HG03439 (cell line): ENCODE measurements at regions not wholly inside any gene's neighbourhood (a gene's known extent, or its start where the extent isn't known, plus 50 kb on each side); places are given as distances from the start of the nearest gene placed in this dataset.

ENCODE experiments used
- ATAC-seq: cut with Tn5 transposase; IDR thresholded peaks from one replicate; pipeline ENCODE4 v1.9.1; 2021; ENCODE audit warnings: mild to moderate bottlenecking, moderate library complexity; ENCODE audit not compliant: unreplicated experiment

DNA sequence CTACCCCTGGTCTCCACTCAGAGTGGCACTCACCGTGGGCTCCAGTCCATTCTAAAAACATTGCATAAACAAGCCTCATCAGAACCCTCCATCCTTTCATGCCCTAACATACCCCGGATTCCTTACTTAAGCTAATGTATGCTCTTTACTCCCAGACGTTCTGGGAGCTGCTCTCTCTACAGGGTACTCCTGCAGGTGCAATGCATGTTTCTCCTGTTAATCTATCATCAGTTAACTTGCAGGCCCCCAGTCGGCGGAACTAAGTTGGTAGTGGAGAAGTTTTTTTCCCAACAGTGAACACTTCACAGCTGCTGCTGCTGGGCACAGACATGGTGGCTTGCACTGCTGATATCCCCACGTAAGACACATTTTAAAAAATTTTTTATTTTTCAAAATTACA, 161.6 kb upstream of the FAT1 start:
- no peak for ATAC-seq

DNA sequence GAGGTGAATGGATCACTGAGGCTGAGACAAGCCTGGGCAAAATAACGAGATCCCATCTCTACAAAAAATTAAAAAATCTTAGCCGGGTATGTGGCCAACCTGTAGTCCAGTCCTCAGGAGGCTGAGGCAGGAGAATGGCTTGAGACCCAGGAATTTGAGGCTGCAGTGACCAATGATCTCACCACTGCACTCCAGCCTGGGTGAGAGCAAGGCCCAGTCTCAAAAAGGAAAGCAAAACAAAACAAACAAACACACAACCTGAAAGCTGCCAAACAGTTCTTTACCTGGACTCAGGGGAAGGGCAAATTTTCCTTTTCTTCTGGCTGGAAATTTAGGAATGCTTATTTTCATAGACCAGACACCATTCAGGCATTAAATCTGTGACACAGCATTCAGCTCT, 163.1 kb upstream of the FAT1 start:
- no peak for ATAC-seq

- no peak for ATAC-seq
These were observed 163.6 kb upstream of the FAT1 start for GRCh38 chr4:186887291-186887700.

DNA sequence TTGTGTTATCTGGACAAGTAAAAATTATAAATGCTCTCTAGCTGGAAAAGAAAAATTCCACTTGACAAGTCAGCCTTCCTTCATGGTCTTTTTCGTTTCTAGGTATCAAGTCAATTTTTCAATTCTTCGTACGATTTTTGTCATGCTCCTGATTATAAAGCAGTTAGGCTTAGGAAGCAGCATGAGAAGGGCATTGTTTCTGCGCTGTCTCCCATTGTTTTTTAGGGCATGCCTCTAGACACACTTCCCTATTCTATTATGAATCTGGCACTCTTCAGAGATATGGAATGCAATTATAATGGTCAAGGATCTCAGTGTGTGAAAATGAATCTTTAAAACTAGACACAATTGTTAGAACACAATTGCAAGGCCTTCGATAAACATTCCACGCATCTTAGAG, 164.1 kb upstream of the FAT1 start:
- ATAC-seq = no peak

- ATAC-seq = no peak
These were observed 166.4 kb upstream of the FAT1 start for GRCh38 chr4:186889876-186890643.

DNA sequence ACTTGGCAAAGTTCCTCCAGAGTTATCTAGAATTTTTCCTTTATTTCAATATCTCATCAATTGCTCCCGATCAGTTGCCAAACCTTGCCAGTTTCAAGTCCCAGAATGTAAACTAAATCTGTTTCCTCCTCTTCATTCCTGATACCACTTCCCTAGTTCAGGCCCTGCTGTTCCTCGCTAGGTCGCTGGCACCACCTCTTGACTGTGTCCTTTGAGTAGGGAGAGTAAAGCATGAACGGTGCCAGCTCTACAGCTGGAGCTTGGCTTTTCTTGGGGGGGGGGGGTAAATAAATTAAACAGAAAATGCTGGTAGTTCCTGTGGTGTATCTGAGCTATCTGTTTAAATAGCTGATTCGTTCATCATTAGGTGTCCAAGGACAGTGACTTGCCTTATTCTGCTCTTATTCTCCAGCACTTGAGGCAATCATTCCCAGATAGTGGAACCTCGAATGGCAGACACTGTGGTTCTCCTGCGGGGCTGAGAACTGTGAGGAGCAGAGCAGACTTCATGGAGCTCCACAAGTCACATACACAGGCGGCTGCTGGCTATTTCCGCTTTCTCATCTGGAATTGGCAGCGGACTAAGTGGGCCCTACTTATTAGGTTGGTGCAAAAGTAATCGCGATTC, 168.3 kb upstream of the FAT1 start:
- ATAC-seq = no peak

DNA sequence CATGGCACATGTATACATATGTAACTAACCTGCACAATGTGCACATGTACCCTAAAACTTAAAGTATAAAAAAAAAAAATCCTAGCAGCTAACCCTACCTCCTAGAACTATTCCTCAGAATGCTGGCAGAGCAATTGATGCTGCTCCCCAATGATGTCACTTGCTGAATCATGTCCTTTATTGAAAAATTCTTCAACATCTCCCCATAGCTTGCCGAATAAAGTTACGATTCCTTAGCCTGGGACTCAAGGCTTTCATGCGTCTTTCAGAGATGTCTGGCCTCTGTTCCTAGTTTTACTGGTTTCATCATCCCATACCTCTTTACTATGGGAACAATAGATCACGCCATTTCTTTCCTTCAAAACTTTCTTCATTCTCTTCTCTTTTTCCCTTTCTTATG, 174.7 kb upstream of the FAT1 start:
- no peak for ATAC-seq

- no peak for ATAC-seq
These were observed 176.7 kb upstream of the FAT1 start for GRCh38 chr4:186900232-186900900.

- no peak for ATAC-seq
These were observed 177.3 kb upstream of the FAT1 start for GRCh38 chr4:186900984-186901383.

DNA sequence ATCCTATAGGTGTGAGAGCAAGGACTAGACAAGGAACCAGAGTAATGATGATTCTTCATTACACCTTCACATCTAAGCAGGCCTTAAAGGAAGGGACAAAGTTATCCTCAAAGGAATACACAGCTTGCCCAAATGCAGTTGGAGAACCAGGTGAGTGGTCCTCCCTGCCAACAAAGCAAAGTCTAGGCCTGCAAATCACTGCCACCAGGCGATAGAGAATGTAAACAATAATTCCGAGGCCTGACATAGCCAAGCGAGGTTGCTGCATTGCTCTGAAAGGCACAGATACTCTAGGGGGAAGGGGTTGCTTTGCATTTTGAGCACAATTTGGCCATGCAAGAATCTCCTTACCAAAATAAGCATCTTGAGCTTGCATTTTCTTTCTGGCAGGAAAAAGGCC, 178.2 kb upstream of the FAT1 start:
- no peak for ATAC-seq

DNA sequence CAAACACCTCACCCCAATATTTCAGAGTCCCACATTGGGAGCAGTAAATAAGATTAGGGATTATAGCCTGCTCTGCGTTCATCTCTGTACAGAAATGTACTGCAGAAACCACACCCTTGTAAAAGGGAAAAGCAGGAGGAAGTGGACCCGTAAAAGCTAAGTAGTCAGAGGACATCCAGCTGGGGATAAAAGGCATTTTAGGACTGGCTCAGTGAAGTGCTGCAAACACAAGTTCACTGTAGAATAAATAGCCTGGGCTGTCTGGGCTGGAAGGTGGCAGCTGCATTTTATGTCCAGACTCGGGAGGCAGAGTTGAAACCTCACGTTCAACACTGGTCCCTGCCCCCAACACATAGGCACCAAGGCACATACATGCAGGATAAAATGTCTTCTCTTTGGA, 178.7 kb upstream of the FAT1 start:
- ATAC-seq = no peak

- ATAC-seq = no peak
These were observed 180.4 kb upstream of the FAT1 start for GRCh38 chr4:186904101-186904500.

DNA sequence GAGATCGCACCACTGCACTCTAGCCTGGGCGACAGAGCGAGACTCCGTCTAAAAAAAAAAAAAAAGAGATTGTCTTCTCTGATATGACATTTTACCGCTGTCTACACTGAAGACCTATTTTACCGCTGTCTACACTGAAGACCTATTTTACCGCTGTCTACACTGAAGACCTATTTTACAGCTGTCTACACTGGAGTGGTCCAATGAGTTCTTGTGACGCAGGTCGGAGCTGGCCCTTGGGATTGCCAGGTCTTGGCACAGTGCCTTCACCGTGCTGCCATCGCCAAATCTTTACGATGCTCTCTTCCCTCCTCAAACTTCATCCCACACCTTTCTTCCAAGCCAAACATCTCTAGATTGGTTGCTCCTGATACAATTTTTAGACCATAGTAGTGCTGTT, 183.1 kb upstream of the FAT1 start:
- ATAC-seq = no peak

- ATAC-seq = no peak
These were observed 186.7 kb upstream of the FAT1 start for GRCh38 chr4:186910385-186910784.

DNA sequence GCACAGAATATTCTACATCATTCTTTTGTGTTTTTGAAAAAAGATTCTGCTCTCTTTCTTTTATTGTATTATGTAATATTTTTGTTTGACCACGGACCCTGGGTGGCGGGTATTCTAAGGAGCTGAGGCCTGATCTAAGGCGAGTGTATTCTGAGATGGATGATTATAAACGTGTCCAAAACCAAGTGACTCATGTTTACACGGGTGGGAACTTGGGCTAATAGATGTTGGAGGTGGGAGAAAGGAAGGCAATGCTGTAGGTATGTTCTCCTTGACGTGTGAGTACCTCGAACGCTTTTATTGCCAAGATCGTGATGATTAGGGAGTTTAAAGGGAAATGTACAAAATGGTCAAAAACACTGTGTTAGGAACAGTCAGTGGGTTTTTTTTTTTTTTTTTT, 188.9 kb upstream of the FAT1 start:
- no peak for ATAC-seq

GRCh38 chr4:186915816-186916215, 192.2 kb upstream of the FAT1 start:
- ATAC-seq = no peak

DNA sequence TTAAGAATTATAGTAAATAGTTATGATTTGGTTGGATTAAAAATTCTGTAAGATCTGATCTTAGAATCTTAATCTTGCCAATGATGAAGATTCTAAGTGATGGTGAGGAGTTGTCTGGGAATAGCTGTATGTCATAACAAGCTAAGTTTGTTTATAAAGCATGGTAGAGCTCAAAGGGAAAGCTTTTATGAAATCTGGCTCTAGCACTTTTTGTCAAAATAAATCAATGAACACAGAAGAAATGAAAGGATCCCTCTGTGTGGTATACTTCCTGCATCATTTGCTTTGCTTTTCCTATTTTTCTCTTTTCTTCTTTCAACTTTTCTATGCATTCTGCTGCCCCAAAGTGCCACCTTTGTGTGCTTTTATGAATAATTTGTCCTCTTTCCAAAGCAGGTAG, 193.5 kb upstream of the FAT1 start:
- no peak for ATAC-seq

GRCh38 chr4:186918466-186918865, 194.8 kb upstream of the FAT1 start:
- ATAC-seq = no peak

- ATAC-seq = no peak
These were observed 195.7 kb upstream of the FAT1 start for GRCh38 chr4:186919340-186919739.

- no peak for ATAC-seq
These were observed 196.8 kb upstream of the FAT1 start for GRCh38 chr4:186920483-186920882.

GRCh38 chr4:186920992-186921391, 197.3 kb upstream of the FAT1 start:
- ATAC-seq = no peak

- no peak for ATAC-seq
These were observed 201.1 kb upstream of the FAT1 start for GRCh38 chr4:186924723-186925122.
